HepG2 (cell line): ENCODE measurements at regions not wholly inside any gene's neighbourhood (a gene's known extent, or its start where the extent isn't known, plus 50 kb on each side); places are given as distances from the start of the nearest gene placed in this dataset.

Experiments
- ATAC-seq: fragments of 200-7000 bp; cut with Tn5 transposase; 3 replicates; pipeline ENCODE4 v1.9.1; 2020; ENCODE audit warnings: mild to moderate bottlenecking, moderate library complexity
- BruUV-seq: library from RNA; stranded (reverse); fragments of 400-500 nt; replicated peaks from 2 replicates; lab custom pipeline; 2021; lab: Mats Ljungman, UMichigan
- CTCF ChIA-PET: fragments of 300-600 bp; formaldehyde crosslinking; extraction: SDS; loops from one replicate; lab custom pipeline; 2021; ENCODE audit warnings: low total read pairs, inconsistent platforms, low intra/inter-chr PET ratio; lab: Yijun Ruan, JAX
- POLR2A ChIA-PET: fragments of 350-600 bp; sonication (Branson Sonifier 250); formaldehyde crosslinking; loops from one replicate; lab custom pipeline; 2020; ENCODE audit warnings: antibody characterized with exemption, inconsistent platforms; lab: Yijun Ruan, JAX
- DNase-seq: peaks from one replicate; pipeline ENCODE4 v3.0.0-alpha.2; 2015; ENCODE audit warnings: low spot score
- FAIRE-seq: peaks from 3 replicates; lab custom pipeline; 2011; peaks lifted over from hg19 to GRCh38; lab: Jason Lieb, UNC
- H2AFZ ChIP-seq: one replicate; pipeline ENCODE4 v1.6.1; 2011; ENCODE audit warnings: low read length, inconsistent platforms
- H3K27ac ChIP-seq: fragments of 300-600 bp; 3 replicates; pipeline ENCODE4 v1.8.0; 2011; ENCODE audit warnings: mixed run types, mild to moderate bottlenecking, mixed read lengths, low read length, inconsistent platforms; ENCODE audit not compliant: insufficient read depth; ENCODE audit errors: extremely low read length
- H3K27me3 ChIP-seq, 2 experiments: fragments of 200-600 bp in 1 of 2; 2 replicates in 1 of 2; 3 replicates in 1 of 2; pipeline versions ENCODE4 v1.6.0 to v1.8.0; 2011; ENCODE audit warnings: low read length in 2 of 2, mild to moderate bottlenecking in 2 of 2, moderate library complexity in 2 of 2, inconsistent platforms in 1 of 2; ENCODE audit not compliant: insufficient read depth in 2 of 2, control insufficient read depth in 1 of 2
- H3K36me3 ChIP-seq, 2 experiments: fragments of 200-600 bp in 1 of 2; replicated peaks in 1 of 2; 2 replicates in 1 of 2; 3 replicates in 1 of 2; pipeline versions ENCODE4 v1.5.1 to v1.8.0; 2011; ENCODE audit warnings: low read length in 2 of 2, inconsistent platforms in 1 of 2; ENCODE audit not compliant: insufficient read depth in 2 of 2, control insufficient read depth in 1 of 2
- H3K4me1 ChIP-seq: 2 replicates; pipeline ENCODE4 v1.5.1; 2012; ENCODE audit warnings: low read length, inconsistent platforms; ENCODE audit not compliant: insufficient read depth
- H3K4me2 ChIP-seq: 2 replicates; pipeline ENCODE4 v1.6.0; 2011; ENCODE audit warnings: low read depth, low read length, inconsistent platforms
- H3K4me3 ChIP-seq, 3 experiments: fragments of 200-600 bp in 1 of 3; sonication (generic), shearing (Covaris generic) in 1 of 3; replicated peaks in 1 of 3; 2 replicates each; pipeline ENCODE4 v1.5.1; 2011 to 2016; ENCODE audit warnings: low read length in 3 of 3, inconsistent platforms in 2 of 3, low read depth in 2 of 3, mild to moderate bottlenecking in 2 of 3, control low read depth in 1 of 3, mixed read lengths in 1 of 3; ENCODE audit not compliant: insufficient read depth in 1 of 3
- H3K79me2 ChIP-seq: one replicate; pipeline ENCODE4 v1.6.1; 2011; ENCODE audit warnings: low read length, inconsistent platforms; ENCODE audit not compliant: insufficient read depth
- H3K9ac ChIP-seq: 2 replicates; pipeline ENCODE4 v1.6.0; 2011; ENCODE audit warnings: mild to moderate bottlenecking, low read depth, low read length, inconsistent platforms; ENCODE audit not compliant: insufficient read depth
- H3K9me3 ChIP-seq: 2 replicates; pipeline ENCODE4 v1.5.1; 2012; ENCODE audit warnings: mild to moderate bottlenecking, low read length
- H4K20me1 ChIP-seq: 2 replicates; pipeline ENCODE4 v1.6.0; 2011; ENCODE audit warnings: inconsistent platforms, mild to moderate bottlenecking, low read length, moderate library complexity; ENCODE audit not compliant: insufficient read depth
- ASH2L ChIP-seq: fragments of 300-600, 200-600 bp; sonication (generic); IDR thresholded peaks from 2 replicates; pipeline ENCODE4 v1.7.0; 2017; ENCODE audit warnings: low read depth, mild to moderate bottlenecking, moderate library complexity, mixed read lengths, low read length; ENCODE audit not compliant: insufficient read length
- BRCA1 ChIP-seq: sonication (generic); formaldehyde crosslinking; IDR thresholded peaks from 2 replicates; pipeline ENCODE4 v1.4.0; 2020; ENCODE audit warnings: missing genetic modification reagents
- CEBPB ChIP-seq: IDR thresholded peaks from 2 replicates; pipeline ENCODE4 v1.6.1; 2011; ENCODE audit warnings: low read depth, low read length, improper control_type of control experiment, borderline replicate concordance
- CENPBD1 ChIP-seq: sonication (generic); formaldehyde crosslinking; IDR thresholded peaks from 2 replicates; pipeline ENCODE4 v1.8.0; 2022; ENCODE audit warnings: missing genetic modification reagents, low read depth, mild to moderate bottlenecking, borderline replicate concordance
- HMGXB4 ChIP-seq, 2 experiments: sonication (generic) in 1 of 2; formaldehyde crosslinking in 1 of 2; IDR thresholded peaks; 2 replicates each; pipeline versions ENCODE4 v1.4.0 to v1.6.1; 2018 to 2020; ENCODE audit warnings: missing genetic modification reagents in 2 of 2, borderline replicate concordance in 1 of 2, low read depth in 1 of 2, mild to moderate bottlenecking in 1 of 2, missing biosample characterization in 1 of 2
- PATZ1 ChIP-seq: sonication (generic); formaldehyde crosslinking; IDR thresholded peaks from 2 replicates; pipeline ENCODE4 v1.4.0; 2020; ENCODE audit warnings: missing genetic modification reagents
- PAWR ChIP-seq: sonication (generic); formaldehyde crosslinking; IDR thresholded peaks from 2 replicates; pipeline ENCODE4 v1.4.0; 2020; ENCODE audit warnings: missing genetic modification reagents, mild to moderate bottlenecking, borderline replicate concordance
- RBM22 ChIP-seq: fragments of 200-400 bp; formaldehyde crosslinking; optimal IDR thresholded peaks from 2 replicates; pipeline ENCODE3; 2017; ENCODE audit warnings: mild to moderate bottlenecking, low read length, moderate library complexity
- ZNF337 ChIP-seq: sonication (generic); formaldehyde crosslinking; IDR thresholded peaks from 2 replicates; pipeline ENCODE4 v1.5.1; 2020; ENCODE audit warnings: missing genetic modification reagents, low read depth, mild to moderate bottlenecking, borderline replicate concordance
- WGBS: methylation state at CpG from one replicate; pipeline ENCODE4 v1.1.6; 2017; ENCODE audit warnings: low lambda C conversion rate; 5-methylcytosine and 5-hydroxymethylcytosine counted together
- in situ Hi-C: cut with HindIII; loops from 2 replicates; pipeline ENCODE4 v1.10.0; 2017; ENCODE audit warnings: low pct_unique_long_range_greater_than_20kb; ENCODE audit not compliant: extremely low pct_ligation_motif_present
- intact Hi-C: fragments of 100-400 bp; cut with micrococcal nuclease; formaldehyde crosslinking; loops from one replicate; pipeline ENCODE4 v1.10.0; 2022; ENCODE audit not compliant: unreplicated experiment

- H3K4me3 ChIP-seq: no peak overlapping the region
- FAIRE-seq (no peak), ATAC-seq (no peak), DNase-seq (no peak)
- H4K20me1 ChIP-seq: no peaks in the 10 kb centered on the region
- intact Hi-C loops: no loop called here
- H3K9me3 ChIP-seq: no peaks in the 10 kb centered on the region
- H3K4me2 ChIP-seq: no peak overlapping the region
- BruUV-seq: no TSS peak
- TF ChIP-seq PATZ1 (CRISPR knock-in tag) (no peak), PAWR (CRISPR knock-in tag) (no peak), HMGXB4 (CRISPR knock-in tag; IDR thresholded peaks at IDR 0.05; ENCODE audit: borderline replicate concordance in 1 of 2, low read depth in 1 of 2) (no peak), BRCA1 (CRISPR knock-in tag) (no peak), CENPBD1 (no peak), RBM22 (no peak), CEBPB (no peak), ZNF337 (no peak), ASH2L (no peak)
- no peaks in the 10 kb centered on the region for H3K36me3 ChIP-seq
- no peak overlapping the region for H3K9ac ChIP-seq
- H3K27me3 ChIP-seq: peaks cover 0 to 4% of the 10 kb centered on the region in 2 experiments; a peak in 2 of 5 replicates
- no peaks in the 10 kb centered on the region for H3K79me2 ChIP-seq
- no peak overlapping the region for H3K27ac ChIP-seq
- in situ Hi-C loops: no loop called here
- H2AFZ ChIP-seq: no peak overlapping the region
- WGBS: 15% methylated on average over 1 of the region's 1 CpG
- ChIA-PET CTCF (no interaction called here), POLR2A (no interaction called here)
- no peaks in the 10 kb centered on the region for H3K4me1 ChIP-seq
Measured at GRCh38 chr3:66796343-66796742, 201.8 kb upstream of the KBTBD8 start.
